Smooth muscle cell (in vitro differentiated cells): ENCODE measurements at regions not wholly inside any gene's neighbourhood (a gene's known extent, or its start where the extent isn't known, plus 50 kb on each side); places are given as distances from the start of the nearest gene placed in this dataset.

Experiments
- DNase-seq: peaks from one replicate; lab custom pipeline; 2025; ENCODE audit not compliant: unreplicated experiment; lab: John Stamatoyannopoulos, UW
- H2AFZ ChIP-seq: fragments of 200-600 bp; sonication (generic); 2 replicates; pipeline ENCODE4 v1.6.0; 2016; ENCODE audit warnings: antibody characterized with exemption, low read depth, mild to moderate bottlenecking
- H3F3A ChIP-seq: fragments of 200-600 bp; sonication (generic); 2 replicates; pipeline ENCODE4 v1.6.0; 2017; ENCODE audit warnings: antibody characterized with exemption, low read depth
- H3K27ac ChIP-seq: fragments of 200-600 bp; sonication (generic); 2 replicates; pipeline ENCODE4 v1.5.1; 2016; ENCODE audit warnings: low read depth, mild to moderate bottlenecking
- H3K27me3 ChIP-seq: fragments of 200-600 bp; sonication (generic); 2 replicates; pipeline ENCODE4 v1.6.1; 2016; ENCODE audit warnings: low read depth, mild to moderate bottlenecking
- H3K36me3 ChIP-seq: fragments of 200-600 bp; sonication (generic); 2 replicates; pipeline ENCODE4 v1.5.1; 2016; ENCODE audit warnings: low read depth
- H3K4me1 ChIP-seq: fragments of 200-600 bp; sonication (generic); 2 replicates; pipeline ENCODE4 v1.5.1; 2016; ENCODE audit warnings: low read depth
- H3K4me2 ChIP-seq: fragments of 200-600 bp; sonication (generic); 2 replicates; pipeline ENCODE4 v1.6.0; 2016; ENCODE audit warnings: mild to moderate bottlenecking
- H3K4me3 ChIP-seq: fragments of 200-600 bp; sonication (generic); 2 replicates; pipeline ENCODE4 v1.5.1; 2016; ENCODE audit warnings: mild to moderate bottlenecking
- H3K79me2 ChIP-seq: fragments of 200-600 bp; sonication (generic); 2 replicates; pipeline ENCODE4 v1.6.0; 2016; ENCODE audit warnings: low read depth, mild to moderate bottlenecking
- H3K9ac ChIP-seq: fragments of 200-600 bp; sonication (generic); 2 replicates; pipeline ENCODE4 v1.6.0; 2016; ENCODE audit warnings: low read depth
- H3K9me3 ChIP-seq: fragments of 200-600 bp; sonication (generic); replicated peaks from 2 replicates; pipeline ENCODE4 v1.5.1; 2016; ENCODE audit warnings: low read depth
- H4K20me1 ChIP-seq: fragments of 200-600 bp; sonication (generic); 2 replicates; pipeline ENCODE4 v1.6.0; 2016; ENCODE audit warnings: low read depth
- CTCF ChIP-seq: fragments of 200-600 bp; sonication (generic); IDR thresholded peaks from 2 replicates; pipeline ENCODE4 v1.5.1; 2017; ENCODE audit warnings: borderline replicate concordance, mild to moderate bottlenecking, antibody characterized with exemption; ENCODE audit not compliant: insufficient read depth, poor library complexity, severe bottlenecking
- WGBS: methylation state at CpG from one replicate; pipeline ENCODE4 v1.1.7; 2016; ENCODE audit warnings: low lambda C conversion rate; 5-methylcytosine and 5-hydroxymethylcytosine counted together

GRCh38 chr5:1744393-1745122 lies 55.1 kb downstream of the MRPL36 start:
- H3K9me3 ChIP-seq = peaks cover 6% of the 10 kb centered on the region

GRCh38 chr5:1743769-1744085 lies 55.9 kb downstream of the MRPL36 start:
- no peaks in the 10 kb centered on the region for H3K36me3 ChIP-seq
- no peaks in the 10 kb centered on the region for H3K27me3 ChIP-seq
- H3K4me1 ChIP-seq = no peaks in the 10 kb centered on the region
- no peak overlapping the region for H3K4me2 ChIP-seq
- H3K4me3 ChIP-seq = no peak overlapping the region
- no peak overlapping the region for H2AFZ ChIP-seq
- WGBS = 81% methylated on average over 5 of the region's 5 CpGs
- H4K20me1 ChIP-seq = no peaks in the 10 kb centered on the region
- no peaks in the 10 kb centered on the region for H3F3A ChIP-seq
- no peak for DNase-seq
- H3K9ac ChIP-seq = no peak overlapping the region
- H3K9me3 ChIP-seq = peaks cover 6% of the 10 kb centered on the region
- H3K27ac ChIP-seq = no peak overlapping the region
- H3K79me2 ChIP-seq = no peaks in the 10 kb centered on the region
- TF ChIP-seq CTCF = no peak

More at GRCh38 chr5:1744393-1745122, 55.1 kb downstream of the MRPL36 start:
- H3K4me3 ChIP-seq = no peak overlapping the region
- H3K36me3 ChIP-seq = no peaks in the 10 kb centered on the region
- H3K27me3 ChIP-seq = no peaks in the 10 kb centered on the region
- no peak overlapping the region for H2AFZ ChIP-seq
- H4K20me1 ChIP-seq = no peaks in the 10 kb centered on the region
- no peak for DNase-seq
- H3K4me1 ChIP-seq = no peaks in the 10 kb centered on the region
- H3K4me2 ChIP-seq = no peak overlapping the region
- H3F3A ChIP-seq = no peaks in the 10 kb centered on the region
- no peaks in the 10 kb centered on the region for H3K79me2 ChIP-seq
- H3K27ac ChIP-seq = no peak overlapping the region
- TF ChIP-seq CTCF = no peak
- H3K9ac ChIP-seq = no peak overlapping the region
- 92% methylated on average over 21 of the region's 21 CpGs for WGBS

GRCh38 chr5:1743061-1743768 lies 56.4 kb downstream of the MRPL36 start:
- Histone ChIP-seq H4K20me1 (no peaks in the 10 kb centered on the region), H3F3A (no peaks in the 10 kb centered on the region), H3K36me3 (no peaks in the 10 kb centered on the region), H3K9me3 (peaks cover 6% of the 10 kb centered on the region), H3K27ac (no peak overlapping the region), H3K4me3 (no peak overlapping the region), H3K4me2 (no peak overlapping the region), H2AFZ (no peak overlapping the region), H3K27me3 (no peaks in the 10 kb centered on the region), H3K4me1 (no peaks in the 10 kb centered on the region), H3K79me2 (no peaks in the 10 kb centered on the region), H3K9ac (no peak overlapping the region)
- 79% methylated on average over 5 of the region's 5 CpGs for WGBS
- TF ChIP-seq CTCF = no peak
- DNase-seq = no peak
